B cell (primary cell): ENCODE measurements at regions not wholly inside any gene's neighbourhood (a gene's known extent, or its start where the extent isn't known, plus 50 kb on each side); places are given as distances from the start of the nearest gene placed in this dataset.
"Not testable (repeated sequence)": the region's sequence is repeated elsewhere in the genome, so short reads cannot be mapped to it uniquely, and the experiment has no call there.

ENCODE experiments used
- ATAC-seq: fragments of 200-7000 bp; cut with Tn5 transposase; one replicate; pipeline ENCODE4 v1.10.0; 2021; ENCODE audit warnings: low read depth, mild to moderate bottlenecking, moderate number of reproducible peaks, moderate library complexity
- CTCF ChIA-PET: fragments of 350-600 bp; sonication (Branson Sonifier 250); formaldehyde crosslinking; loops from one replicate; lab custom pipeline; 2021; ENCODE audit warnings: antibody characterized with exemption, inconsistent platforms; lab: Charles Lee
- POLR2A ChIA-PET: fragments of 350-600 bp; sonication (Branson Sonifier 250); formaldehyde crosslinking; loops from one replicate; lab custom pipeline; 2021; ENCODE audit warnings: antibody characterized with exemption; lab: Charles Lee
- DNase-seq: peaks from one replicate; pipeline ENCODE4 v3.0.0; 2013
- H2AFZ ChIP-seq: 2 replicates; pipeline ENCODE4 v1.6.1; 2012; ENCODE audit warnings: mild to moderate bottlenecking, low read depth, low read length; ENCODE audit not compliant: insufficient read depth, poor library complexity, severe bottlenecking
- H3K27ac ChIP-seq, 2 donors: 1 replicate in 1 of 2; 2 replicates in 1 of 2; pipeline ENCODE4 v1.5.1; 2012 to 2013; ENCODE audit warnings: low read length in 2 of 2, mild to moderate bottlenecking in 2 of 2, moderate library complexity in 1 of 2
- H3K27me3 ChIP-seq, 4 experiments: fragments of 200-600 bp in 1 of 4; sonication (generic) in 1 of 4; replicated peaks in 1 of 4; 1 replicate in 2 of 4; 2 replicates in 2 of 4; pipeline versions ENCODE4 v1.6.1 to v1.7.0; 2013 to 2016; ENCODE audit warnings: low read length in 3 of 4, mild to moderate bottlenecking in 2 of 4, mixed read lengths in 1 of 4, moderate library complexity in 1 of 4; ENCODE audit not compliant: insufficient read depth in 4 of 4, control insufficient read depth in 3 of 4; ENCODE audit errors: control extremely low read depth in 1 of 4
- H3K36me3 ChIP-seq, 2 experiments: replicated peaks in 1 of 2; 1 replicate in 1 of 2; 2 replicates in 1 of 2; pipeline versions ENCODE4 v1.6.1 to v1.7.1; 2013; ENCODE audit warnings: low read length in 1 of 2; ENCODE audit not compliant: insufficient read depth in 2 of 2, control insufficient read depth in 1 of 2; ENCODE audit errors: control extremely low read depth in 1 of 2, extremely low read depth in 1 of 2
- H3K4me1 ChIP-seq, 2 donors: fragments of 200-600 bp in 1 of 2; sonication (generic) in 1 of 2; 1 replicate in 1 of 2; 2 replicates in 1 of 2; pipeline versions ENCODE4 v1.5.1 to v1.6.1; 2013 to 2017; ENCODE audit warnings: low read length in 2 of 2; ENCODE audit not compliant: control insufficient read depth in 2 of 2, insufficient read depth in 2 of 2
- H3K4me2 ChIP-seq: replicated peaks from 2 replicates; pipeline ENCODE3; 2012; ENCODE audit warnings: mild to moderate bottlenecking, low read depth, low read length; ENCODE audit not compliant: poor library complexity, severe bottlenecking
- H3K4me3 ChIP-seq, 5 experiments: fragments of 200-600 bp in 1 of 5; sonication (generic) in 1 of 5; 1 replicate in 3 of 5; 2 replicates in 2 of 5; pipeline versions ENCODE4 v1.5.1 to v1.7.0; 2011 to 2016; ENCODE audit warnings: low read length in 4 of 5, mild to moderate bottlenecking in 4 of 5, low read depth in 2 of 5, control low read depth in 1 of 5, moderate library complexity in 1 of 5; ENCODE audit not compliant: insufficient read depth in 1 of 5; ENCODE audit errors: control extremely low read depth in 1 of 5, extremely low read depth in 1 of 5
- H3K79me2 ChIP-seq: fragments of 200-600 bp; sonication (generic); one replicate; pipeline ENCODE4 v1.6.0; 2016; ENCODE audit warnings: low read length; ENCODE audit not compliant: control insufficient read depth, insufficient read depth
- H3K9ac ChIP-seq: fragments of 200-600 bp; sonication (generic); 2 replicates; pipeline ENCODE4 v1.6.1; 2017; ENCODE audit warnings: mild to moderate bottlenecking, low read length, moderate library complexity
- H3K9me3 ChIP-seq, 3 donors: one replicate each; pipeline versions ENCODE4 v1.6.1 to v1.7.1; 2013; ENCODE audit warnings: low read length in 2 of 3; ENCODE audit not compliant: control insufficient read depth in 2 of 3, insufficient read depth in 1 of 3; ENCODE audit errors: control extremely low read depth in 1 of 3
- H4K20me1 ChIP-seq: 2 replicates; pipeline ENCODE4 v1.6.0; 2012; ENCODE audit warnings: mild to moderate bottlenecking, low read length; ENCODE audit not compliant: insufficient read depth, control insufficient read depth, poor library complexity, severe bottlenecking
- H3K27ac Mint-ChIP-seq: one replicate; pipeline ENCODE4 v1.8.0; 2021; ENCODE audit warnings: mixed read lengths
- H3K27me3 Mint-ChIP-seq: one replicate; pipeline ENCODE4 v1.8.0; 2021; ENCODE audit warnings: mixed read lengths
- H3K4me1 Mint-ChIP-seq: one replicate; pipeline ENCODE4 v1.8.0; 2021; ENCODE audit warnings: mixed read lengths
- H3K4me3 Mint-ChIP-seq: one replicate; pipeline ENCODE4 v1.8.0; 2021; ENCODE audit warnings: mixed read lengths
- H3K9me3 Mint-ChIP-seq: one replicate; pipeline ENCODE4 v1.8.0; 2022; ENCODE audit warnings: mixed read lengths; ENCODE audit not compliant: insufficient read depth
- CTCF ChIP-seq: fragments of 200-600 bp; IDR thresholded peaks from one replicate; pipeline ENCODE4 v1.8.0; 2022; ENCODE audit warnings: antibody characterized with exemption, mild to moderate bottlenecking
- EZH2 ChIP-seq: IDR thresholded peaks from 2 replicates; pipeline ENCODE4 v1.6.1; 2012; ENCODE audit warnings: borderline replicate concordance, low read depth, mild to moderate bottlenecking, moderate library complexity, low read length; ENCODE audit not compliant: insufficient read depth, poor library complexity, severe bottlenecking
- WGBS: methylation state at CpG from one replicate; pipeline ENCODE4 v1.1.5; 2013; ENCODE audit warnings: missing lambda C conversion rate; ENCODE audit not compliant: insufficient coverage; 5-methylcytosine and 5-hydroxymethylcytosine counted together
- intact Hi-C: fragments of 100-400 bp; cut with micrococcal nuclease; formaldehyde crosslinking; loops from one replicate; pipeline ENCODE4 v1.10.0; 2022

GRCh38 chrX:114046695-114047279 lies 537.1 kb upstream of the HTR2C start:
- no peaks in the 10 kb centered on the region for H4K20me1 ChIP-seq
- H2AFZ ChIP-seq: no peak overlapping the region
- H3K4me1 Mint-ChIP-seq: peaks cover 3% of the 10 kb centered on the region
- H3K4me2 ChIP-seq: no peak overlapping the region
- H3K9me3 ChIP-seq: no peaks in the 10 kb centered on the region
- ChIA-PET POLR2A (no interaction called here), CTCF (no interaction called here)
- H3K27ac Mint-ChIP-seq: no peak overlapping the region
- no peak overlapping the region for H3K4me3 Mint-ChIP-seq
- TF ChIP-seq EZH2: no peak
- no peak for TF ChIP-seq CTCF
- DNase-seq: no peak
- no peaks in the 10 kb centered on the region for H3K4me1 ChIP-seq
- WGBS: no CpG with 5 or more reads among the region's 6 CpGs
- H3K9ac ChIP-seq: no peak overlapping the region
- H3K4me3 ChIP-seq: no peak overlapping the region
- ATAC-seq: no peak
- no peaks in the 10 kb centered on the region for H3K79me2 ChIP-seq
- no peaks in the 10 kb centered on the region for H3K27me3 ChIP-seq
- intact Hi-C loops: no loop called here
- no peaks in the 10 kb centered on the region for H3K27me3 Mint-ChIP-seq
- H3K36me3 ChIP-seq: no peaks in the 10 kb centered on the region
- H3K27ac ChIP-seq: no peak overlapping the region
- no peaks in the 10 kb centered on the region for H3K9me3 Mint-ChIP-seq

DNA sequence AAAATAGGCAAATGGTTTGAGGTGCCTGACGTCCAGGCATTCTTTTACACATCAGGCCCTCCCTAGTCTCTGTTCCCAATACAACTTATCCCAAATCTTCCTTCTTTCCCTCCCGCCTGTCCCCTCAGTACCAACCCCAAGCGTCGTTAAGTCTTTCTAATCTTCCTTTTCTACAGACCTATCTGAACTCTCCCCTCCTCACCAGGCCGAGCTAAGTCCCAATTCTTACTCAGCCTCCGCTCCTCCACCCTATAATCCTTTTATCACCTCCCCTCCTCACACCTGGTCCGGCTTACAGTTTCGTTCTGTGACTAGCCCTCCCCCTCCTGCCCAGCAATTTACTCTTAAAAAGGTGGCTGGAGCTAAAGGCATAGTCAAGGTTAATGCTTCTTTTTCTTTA lies 542.4 kb upstream of the HTR2C start:
- ATAC-seq, H3K79me2 ChIP-seq, H3K9me3 Mint-ChIP-seq, H2AFZ ChIP-seq, POLR2A ChIA-PET, H3K4me2 ChIP-seq, CTCF ChIA-PET, H3K27me3 Mint-ChIP-seq, H3K4me3 ChIP-seq, DNase-seq, intact Hi-C loops, H3K27ac Mint-ChIP-seq, H3K36me3 ChIP-seq, H3K27me3 ChIP-seq, H3K4me1 Mint-ChIP-seq, H3K4me1 ChIP-seq, H3K9ac ChIP-seq, H3K4me3 Mint-ChIP-seq, H3K9me3 ChIP-seq, H4K20me1 ChIP-seq, H3K27ac ChIP-seq: not testable (repeated sequence)
- WGBS: 100% methylated on average over 1 of the region's 8 CpGs

DNA sequence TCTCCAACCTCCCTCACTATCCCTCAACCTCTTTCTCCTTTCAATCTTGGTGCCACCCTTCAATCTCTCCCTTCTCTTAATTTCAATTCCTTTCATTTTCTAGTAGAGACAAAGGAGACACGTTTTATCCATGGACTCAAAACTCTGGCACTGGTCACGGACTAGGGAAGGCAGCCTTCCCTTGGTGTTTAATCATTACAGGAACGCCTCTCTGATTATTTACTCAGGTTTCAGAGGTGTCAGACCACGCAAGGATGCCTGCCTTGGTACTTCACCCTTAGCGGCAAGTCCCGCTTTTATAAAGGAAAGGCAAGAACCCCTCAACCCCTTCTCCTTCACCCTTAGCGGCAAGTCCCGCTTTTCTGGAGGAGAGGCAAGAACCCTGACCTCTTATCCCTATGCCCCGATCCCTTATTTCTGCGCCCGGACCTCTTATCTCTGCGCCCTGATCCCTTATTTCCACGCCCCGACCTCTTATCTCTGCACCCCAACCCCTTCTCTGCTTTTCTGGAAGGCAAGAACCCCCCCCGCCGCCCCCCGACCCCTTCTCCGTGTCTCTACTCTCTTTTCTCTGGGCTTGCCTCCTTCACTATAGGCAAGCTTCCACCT lies 543.1 kb upstream of the HTR2C start:
- H3K27ac ChIP-seq, H3K27me3 ChIP-seq, H3K4me3 Mint-ChIP-seq, H2AFZ ChIP-seq, H3K4me2 ChIP-seq, H3K9me3 ChIP-seq, DNase-seq, intact Hi-C loops, H3K27me3 Mint-ChIP-seq, H4K20me1 ChIP-seq, H3K79me2 ChIP-seq, CTCF ChIA-PET, ATAC-seq, POLR2A ChIA-PET, H3K9me3 Mint-ChIP-seq, H3K36me3 ChIP-seq, H3K4me1 ChIP-seq, H3K4me1 Mint-ChIP-seq, H3K27ac Mint-ChIP-seq, H3K4me3 ChIP-seq, H3K9ac ChIP-seq: not testable (repeated sequence)
- WGBS: 67% methylated on average over 3 of the region's 18 CpGs
